Right lobe of liver (tissue), 6 donors: ENCODE measurements at regions not wholly inside any gene's neighbourhood (a gene's known extent, or its start where the extent isn't known, plus 50 kb on each side); places are given as distances from the start of the nearest gene placed in this dataset.

Experiments
- ATAC-seq, 4 donors: fragments of 200-7000 bp; cut with Tn5 transposase; one replicate each; pipeline ENCODE4 v1.9.1; 2020; ENCODE audit warnings: mild to moderate bottlenecking in 4 of 4, moderate library complexity in 4 of 4
- DNase-seq, 3 donors: peaks; one replicate each; pipeline ENCODE4 v3.0.0-alpha.2; 2020
- H3K27ac ChIP-seq, 3 donors: fragments of 200-600 bp; one replicate each; pipeline ENCODE4 v1.8.0; 2022
- H3K27me3 ChIP-seq, 2 donors: fragments of 200-600 bp; one replicate each; pipeline ENCODE4 v1.8.0; 2022
- H3K36me3 ChIP-seq, 4 donors: fragments of 200-600 bp; sonication (generic) in 1 of 4; one replicate each; pipeline versions ENCODE4 v1.5.1 to v1.8.0; 2017 to 2022; ENCODE audit warnings: control low read depth in 1 of 4
- H3K4me1 ChIP-seq, 4 donors: fragments of 200-600 bp; sonication (generic) in 1 of 4; one replicate each; pipeline versions ENCODE4 v1.5.1 to v1.8.0; 2017 to 2022; ENCODE audit warnings: control low read depth in 1 of 4
- H3K4me3 ChIP-seq, 3 donors: fragments of 200-600 bp; one replicate each; pipeline ENCODE4 v1.8.0; 2022
- H3K9me3 ChIP-seq, 4 donors: fragments of 200-600 bp; sonication (generic) in 1 of 4; one replicate each; pipeline versions ENCODE4 v1.5.1 to v1.8.0; 2017 to 2022; ENCODE audit warnings: control low read depth in 1 of 4
- CTCF ChIP-seq, 4 donors: fragments of 200-600 bp in 3 of 4; fragments of 450-650 bp in 1 of 4; IDR thresholded peaks; one replicate each; pipeline versions ENCODE4 v1.5.1 to v1.8.0; 2016 to 2022; ENCODE audit warnings: antibody characterized with exemption in 4 of 4, mild to moderate bottlenecking in 2 of 4
- POLR2A ChIP-seq: fragments of 450-650 bp; IDR thresholded peaks from one replicate; pipeline ENCODE4 v1.6.1; 2017; ENCODE audit warnings: antibody characterized with exemption, mild to moderate bottlenecking
- WGBS: methylation state at CpG from one replicate; pipeline ENCODE4 v1.1.6; 2018; ENCODE audit warnings: low coverage, low lambda C conversion rate; ENCODE audit not compliant: insufficient coverage; ENCODE audit errors: missing lambda C conversion rate; 5-methylcytosine and 5-hydroxymethylcytosine counted together
- intact Hi-C, 2 donors: fragments of 100-400 bp; cut with DNase I; formaldehyde crosslinking; loops; one replicate each; pipeline versions ENCODE4 v1.11.2 to v1.14.1; 2022
- donor health status: DM: no; HTN: yes; CAD: no.
- donor health status: DM: no; HTN: no; CAD: no.
- donor health status: DM: no; HTN: no; CAD: no.
- donor health status: DM: no; HTN: yes; CAD: no.
- donor health status: DM: no; HTN: yes; CAD: no.

DNA sequence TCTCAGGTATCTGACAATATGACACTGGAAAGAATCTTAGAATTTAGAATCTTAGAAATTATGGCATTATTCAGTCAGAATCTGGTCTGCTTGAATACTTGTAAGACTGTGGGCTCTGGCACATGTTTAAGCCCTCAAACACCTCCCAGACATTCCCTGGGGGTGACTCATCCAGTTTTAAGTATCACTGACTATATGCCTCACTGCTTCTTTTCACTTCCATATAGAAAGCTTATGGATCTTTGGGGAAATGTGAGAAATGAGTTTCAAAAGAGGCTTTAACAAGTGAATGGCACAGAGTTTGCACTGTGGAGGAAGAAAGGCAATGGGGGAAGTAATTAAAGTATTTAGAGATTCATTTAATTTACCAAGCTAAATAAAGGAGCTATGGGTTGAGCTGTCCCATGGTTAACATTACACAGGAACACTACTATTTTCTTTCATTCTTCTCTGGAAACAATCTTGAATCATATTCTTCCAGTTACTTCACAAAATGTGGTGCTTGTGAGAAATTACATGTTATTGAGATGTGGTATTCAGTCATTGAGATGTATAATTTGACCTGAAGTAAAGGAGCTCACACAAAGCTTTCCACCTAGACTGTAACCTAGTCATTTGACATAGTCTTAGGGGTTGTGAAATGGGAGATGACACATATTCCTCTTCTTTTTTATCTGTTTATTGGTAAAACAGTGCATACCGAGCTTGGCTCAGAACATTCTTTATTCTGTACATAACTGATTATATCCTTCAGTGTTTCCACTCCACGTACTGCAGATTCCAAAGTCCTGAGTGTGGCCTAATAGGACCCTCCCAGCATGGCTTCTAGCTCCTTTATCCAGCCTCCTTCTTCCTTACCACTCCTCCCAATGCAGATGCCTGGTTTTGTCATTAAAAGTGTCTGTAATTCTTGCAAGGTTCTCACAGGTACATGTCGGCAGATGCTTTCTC is 544.6 kb upstream of the NECTIN3 start:
- TF ChIP-seq CTCF (IDR thresholded peaks at IDR 0.05) (no peak), POLR2A (no peak)
- Histone ChIP-seq H3K36me3 (no peaks in the 10 kb centered on the region), H3K9me3 (no peaks in the 10 kb centered on the region), H3K27me3 (no peaks in the 10 kb centered on the region), H3K27ac (no peak overlapping the region), H3K4me3 (no peak overlapping the region), H3K4me1 (peaks cover 0 to under 1% (median 0%) of the 10 kb centered on the region in 4 donors)
- no peak for ATAC-seq
- DNase-seq = no peak
- 68% methylated on average over 3 of the region's 3 CpGs for WGBS
- intact Hi-C loops = no loop called here

GRCh38 chr3:110528305-110529121 is 543.1 kb upstream of the NECTIN3 start:
- no peak overlapping the region for H3K27ac ChIP-seq
- WGBS = 65% methylated on average over 4 of the region's 4 CpGs
- no peak for TF ChIP-seq CTCF (IDR thresholded peaks at IDR 0.05)
- no peak for TF ChIP-seq POLR2A
- H3K4me1 ChIP-seq = peaks cover 0 to 15% (median 0%) of the 10 kb centered on the region in 4 donors
- no peaks in the 10 kb centered on the region for H3K9me3 ChIP-seq
- H3K36me3 ChIP-seq = no peaks in the 10 kb centered on the region
- no peaks in the 10 kb centered on the region for H3K27me3 ChIP-seq
- ATAC-seq (no peak), DNase-seq (no peak)
- H3K4me3 ChIP-seq = no peak overlapping the region
- intact Hi-C loops = no loop called here

DNA sequence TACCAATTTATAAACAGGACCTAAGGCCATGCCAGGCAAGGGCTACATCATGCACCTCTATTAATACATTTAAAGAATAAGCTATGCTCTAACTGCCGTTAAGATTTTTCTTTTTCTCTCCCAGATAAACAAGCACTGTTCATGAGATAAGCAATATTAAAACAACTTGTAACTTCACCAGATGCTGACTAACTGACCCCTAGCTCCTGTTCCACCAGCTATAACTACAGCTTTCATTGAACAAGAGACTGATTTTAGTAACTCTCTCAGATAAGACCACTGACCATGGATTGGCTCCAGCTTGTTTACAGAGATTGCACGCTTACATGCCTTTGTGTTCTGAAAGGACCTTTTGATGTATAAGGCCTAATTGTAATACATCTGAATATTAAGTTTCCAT is 540.7 kb upstream of the NECTIN3 start:
- no peak overlapping the region for H3K27ac ChIP-seq
- H3K4me3 ChIP-seq = no peak overlapping the region
- H3K27me3 ChIP-seq = no peaks in the 10 kb centered on the region
- TF ChIP-seq POLR2A (no peak), CTCF (IDR thresholded peaks at IDR 0.05) (no peak)
- H3K9me3 ChIP-seq = no peaks in the 10 kb centered on the region
- ATAC-seq (no peak), DNase-seq (no peak)
- intact Hi-C loops = no loop called here
- peaks cover 0 to 19% (median 0%) of the 10 kb centered on the region in 4 donors for H3K4me1 ChIP-seq
- 68% methylated on average over 2 of the region's 2 CpGs for WGBS
- H3K36me3 ChIP-seq = no peaks in the 10 kb centered on the region

GRCh38 chr3:110533089-110533488 is 538.5 kb upstream of the NECTIN3 start:
- ATAC-seq (peak; percentile 83 to 94 (median 90)), DNase-seq (peak in 2 of 3 donors; percentile 58 to 60)
- no peaks in the 10 kb centered on the region for H3K36me3 ChIP-seq
- no peaks in the 10 kb centered on the region for H3K9me3 ChIP-seq
- no peaks in the 10 kb centered on the region for H3K27me3 ChIP-seq
- H3K27ac ChIP-seq = peak overlapping the region in 1 of 3 donors; percentile 33
- no peak overlapping the region for H3K4me3 ChIP-seq
- peaks cover 0 to 19% (median 0%) of the 10 kb centered on the region in 4 donors for H3K4me1 ChIP-seq
- intact Hi-C loops = no loop called here
- TF ChIP-seq CTCF (IDR thresholded peaks at IDR 0.05) (no peak), POLR2A (no peak)
